H1 (cell line): ENCODE measurements at regions not wholly inside any gene's neighbourhood (a gene's known extent, or its start where the extent isn't known, plus 50 kb on each side); places are given as distances from the start of the nearest gene placed in this dataset.

Source experiments
- CTCF ChIA-PET: fragments of 300-600 bp; sonication (Branson Sonifier 250); formaldehyde crosslinking; loops from one replicate; lab custom pipeline; 2021; ENCODE audit not compliant: partially characterized antibody; lab: Charles Lee
- POLR2A ChIA-PET: fragments of 300-600 bp; sonication (Branson Sonifier 250); formaldehyde crosslinking; loops from one replicate; lab custom pipeline; 2021; ENCODE audit warnings: inconsistent platforms; ENCODE audit not compliant: partially characterized antibody; lab: Charles Lee
- DNase-seq, 2 experiments: peaks; one replicate each; pipeline versions ENCODE4 v3.0.0 to v3.0.0-alpha.2; 2010 to 2022; ENCODE audit warnings: low spot score in 2 of 2, low read depth in 1 of 2, mixed read lengths in 1 of 2
- FAIRE-seq: peaks from 2 replicates; lab custom pipeline; 2011; peaks lifted over from hg19 to GRCh38; lab: Jason Lieb, UNC
- H2AFZ ChIP-seq: 2 replicates; pipeline ENCODE4 v1.8.1; 2012; ENCODE audit warnings: low read length, inconsistent platforms
- H2AK5ac ChIP-seq: 2 replicates; pipeline ENCODE4 v1.6.1; 2013; ENCODE audit warnings: low read depth, low read length
- H2BK120ac ChIP-seq: replicated peaks from 2 replicates; pipeline ENCODE3; 2013; ENCODE audit warnings: low read depth, low read length, inconsistent platforms
- H2BK12ac ChIP-seq: 2 replicates; pipeline ENCODE4 v1.6.1; 2013; ENCODE audit warnings: low read depth, low read length
- H2BK15ac ChIP-seq: 2 replicates; pipeline ENCODE4 v1.6.1; 2013; ENCODE audit warnings: low read length
- H2BK20ac ChIP-seq: 2 replicates; pipeline ENCODE4 v1.6.1; 2013; ENCODE audit warnings: low read length
- H2BK5ac ChIP-seq: 2 replicates; pipeline ENCODE4 v1.6.1; 2013; ENCODE audit warnings: low read depth, low read length
- H3K14ac ChIP-seq: 2 replicates; pipeline ENCODE4 v1.6.1; 2013; ENCODE audit warnings: inconsistent platforms; ENCODE audit not compliant: insufficient read length
- H3K18ac ChIP-seq: 2 replicates; pipeline ENCODE4 v1.6.1; 2013; ENCODE audit warnings: low read length; ENCODE audit errors: extremely low read depth
- H3K23ac ChIP-seq: 2 replicates; pipeline ENCODE4 v1.6.1; 2013; ENCODE audit warnings: inconsistent platforms; ENCODE audit not compliant: insufficient read length
- H3K23me2 ChIP-seq: 2 replicates; pipeline ENCODE4 v1.6.1; 2013; ENCODE audit warnings: low read depth, low read length
- H3K27ac ChIP-seq: 2 replicates; pipeline ENCODE4 v1.6.1; 2011; ENCODE audit warnings: low read depth, low read length, inconsistent platforms
- H3K27me3 ChIP-seq, 4 experiments: replicated peaks in 1 of 4; 1 replicate in 1 of 4; 2 replicates in 3 of 4; pipeline versions ENCODE4 v1.6.1 to v1.8.1; 2011 to 2013; ENCODE audit warnings: low read length in 3 of 4, mild to moderate bottlenecking in 3 of 4, inconsistent platforms in 2 of 4, mixed read lengths in 2 of 4, moderate library complexity in 1 of 4; ENCODE audit not compliant: control insufficient read depth in 3 of 4, insufficient read depth in 3 of 4; ENCODE audit errors: extremely low read depth in 1 of 4
- H3K36me3 ChIP-seq, 4 experiments: 2 replicates each; pipeline versions ENCODE4 v1.6.1 to v1.8.1; 2011 to 2013; ENCODE audit warnings: mild to moderate bottlenecking in 4 of 4, low read length in 3 of 4, moderate library complexity in 2 of 4, control low read depth in 1 of 4, inconsistent platforms in 1 of 4; ENCODE audit not compliant: insufficient read depth in 4 of 4, control insufficient read depth in 2 of 4
- H3K4ac ChIP-seq: replicated peaks from 2 replicates; pipeline ENCODE3; 2013; ENCODE audit warnings: low read length, low read depth, mixed read lengths, inconsistent platforms; ENCODE audit not compliant: insufficient read length
- H3K4me1 ChIP-seq, 4 experiments: replicated peaks in 1 of 4; 1 replicate in 1 of 4; 2 replicates in 3 of 4; pipeline versions ENCODE4 v1.6.1 to v1.8.1; 2011 to 2013; ENCODE audit warnings: low read length in 3 of 4, inconsistent platforms in 2 of 4, mixed read lengths in 1 of 4; ENCODE audit not compliant: insufficient read depth in 4 of 4, control insufficient read depth in 3 of 4
- H3K4me2 ChIP-seq, 2 experiments: 2 replicates each; pipeline versions ENCODE4 v1.6.1 to v1.8.1; 2011 to 2013; ENCODE audit warnings: low read depth in 2 of 2, low read length in 2 of 2, control low read depth in 1 of 2, inconsistent platforms in 1 of 2, mild to moderate bottlenecking in 1 of 2; ENCODE audit not compliant: insufficient read depth in 1 of 2
- H3K4me3 ChIP-seq, 4 experiments: fragments of 200-600, 300-600 bp in 1 of 4; sonication (generic), shearing (Covaris generic), sonication (Bioruptor Twin) in 1 of 4; 2 replicates each; pipeline versions ENCODE4 v1.5.1 to v1.8.1; 2011 to 2016; ENCODE audit warnings: low read length in 4 of 4, low read depth in 3 of 4, control low read depth in 2 of 4, inconsistent platforms in 2 of 4, mild to moderate bottlenecking in 2 of 4, mixed read lengths in 1 of 4, moderate library complexity in 1 of 4; ENCODE audit not compliant: insufficient read depth in 2 of 4; ENCODE audit errors: extremely low read depth in 1 of 4
- H3K56ac ChIP-seq: replicated peaks from 2 replicates; pipeline ENCODE3; 2013; ENCODE audit warnings: low read depth, mild to moderate bottlenecking, mixed read lengths, low read length, inconsistent platforms; ENCODE audit not compliant: insufficient read length
- H3K79me1 ChIP-seq: 2 replicates; pipeline ENCODE4 v1.6.1; 2013; ENCODE audit warnings: low read depth, low read length, control low read depth
- H3K79me2 ChIP-seq, 2 experiments: 2 replicates each; pipeline versions ENCODE4 v1.6.1 to v1.8.1; 2012 to 2013; ENCODE audit warnings: low read length in 2 of 2, mild to moderate bottlenecking in 2 of 2, inconsistent platforms in 1 of 2; ENCODE audit not compliant: insufficient read depth in 2 of 2, control insufficient read depth in 1 of 2
- H3K9ac ChIP-seq, 4 experiments: replicated peaks in 1 of 4; 1 replicate in 1 of 4; 2 replicates in 3 of 4; pipeline versions ENCODE4 v1.6.1 to v1.8.1; 2011 to 2013; ENCODE audit warnings: low read depth in 3 of 4, low read length in 3 of 4, control low read depth in 2 of 4, mild to moderate bottlenecking in 2 of 4, moderate library complexity in 2 of 4, inconsistent platforms in 1 of 4; ENCODE audit errors: extremely low read depth in 1 of 4
- H3K9me3 ChIP-seq, 2 experiments: 2 replicates each; pipeline versions ENCODE4 v1.6.1 to v1.8.1; 2012 to 2013; ENCODE audit warnings: mild to moderate bottlenecking in 2 of 2, moderate library complexity in 2 of 2, control low read depth in 1 of 2, inconsistent platforms in 1 of 2, low read depth in 1 of 2, low read length in 1 of 2, mixed read lengths in 1 of 2; ENCODE audit not compliant: insufficient read depth in 2 of 2
- H4K20me1 ChIP-seq, 2 experiments: replicated peaks in 1 of 2; 2 replicates each; pipeline versions ENCODE3 to v1.8.1; 2011 to 2013; ENCODE audit warnings: inconsistent platforms in 2 of 2, low read length in 2 of 2, mild to moderate bottlenecking in 1 of 2; ENCODE audit not compliant: insufficient read depth in 2 of 2, control insufficient read depth in 1 of 2
- H4K5ac ChIP-seq: 2 replicates; pipeline ENCODE4 v1.6.1; 2013; ENCODE audit warnings: low read length, low read depth, mixed read lengths, inconsistent platforms; ENCODE audit not compliant: insufficient read length
- H4K8ac ChIP-seq: 2 replicates; pipeline ENCODE4 v1.8.0; 2013; ENCODE audit warnings: mild to moderate bottlenecking, moderate library complexity, low read length, inconsistent platforms; ENCODE audit not compliant: insufficient read depth; ENCODE audit errors: extremely low read depth
- H4K91ac ChIP-seq: replicated peaks from 2 replicates; pipeline ENCODE3; 2013; ENCODE audit warnings: low read length, mixed read lengths, inconsistent platforms; ENCODE audit not compliant: insufficient read length
- E2F6 ChIP-seq: IDR thresholded peaks from 2 replicates; pipeline ENCODE4 v1.6.1; 2012; ENCODE audit warnings: inconsistent platforms
- WGBS, 2 experiments: shearing (Covaris generic) in 1 of 2; methylation state at CpG; one replicate each; pipeline versions ENCODE4 v1.1.6 to v1.1.7; 2013 to 2015; ENCODE audit warnings: low lambda C conversion rate in 2 of 2, mixed read lengths in 2 of 2, inconsistent platforms in 1 of 2, low coverage in 1 of 2, missing lambda C conversion rate in 1 of 2; ENCODE audit not compliant: insufficient replicate concordance in 2 of 2, insufficient coverage in 1 of 2, insufficient read length in 1 of 2; ENCODE audit errors: extremely low coverage in 1 of 2, missing lambda C conversion rate in 1 of 2; 5-methylcytosine and 5-hydroxymethylcytosine counted together
- TF ChIP-seq, protein P1 (sequence below): IDR thresholded peaks from 2 replicates; pipeline ENCODE4 v1.6.1; 2012; ENCODE audit warnings: low read length, inconsistent platforms

- Histone ChIP-seq H3K23me2 (no peaks in the 10 kb centered on the region), H4K5ac (no peak overlapping the region), H3K14ac (no peak overlapping the region)
- DNase-seq: peak in 1 of 2 experiments; percentile 22
- 0 out of 2 replicates have a peak, but pooled peaks have one; percentile 29 for TF ChIP-seq E2F6
- TF ChIP-seq, protein P1, sequence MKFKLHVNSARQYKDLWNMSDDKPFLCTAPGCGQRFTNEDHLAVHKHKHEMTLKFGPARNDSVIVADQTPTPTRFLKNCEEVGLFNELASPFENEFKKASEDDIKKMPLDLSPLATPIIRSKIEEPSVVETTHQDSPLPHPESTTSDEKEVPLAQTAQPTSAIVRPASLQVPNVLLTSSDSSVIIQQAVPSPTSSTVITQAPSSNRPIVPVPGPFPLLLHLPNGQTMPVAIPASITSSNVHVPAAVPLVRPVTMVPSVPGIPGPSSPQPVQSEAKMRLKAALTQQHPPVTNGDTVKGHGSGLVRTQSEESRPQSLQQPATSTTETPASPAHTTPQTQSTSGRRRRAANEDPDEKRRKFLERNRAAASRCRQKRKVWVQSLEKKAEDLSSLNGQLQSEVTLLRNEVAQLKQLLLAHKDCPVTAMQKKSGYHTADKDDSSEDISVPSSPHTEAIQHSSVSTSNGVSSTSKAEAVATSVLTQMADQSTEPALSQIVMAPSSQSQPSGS: no peak
- TF ChIP-seq, all 59 proteins: peak for 1
- ChIA-PET POLR2A (no interaction called here), CTCF (interaction anchor here (0.8 to 1.2 kb wide), 2 partner anchors 8 to 31 kb away, joined by 3 read pairs; no protein-coding TSS in a partner anchor)
- no peak overlapping the region for H2BK20ac ChIP-seq
- H4K20me1 ChIP-seq: no peaks in the 10 kb centered on the region
- no peak overlapping the region for H2BK12ac ChIP-seq
- H3K36me3 ChIP-seq: no peaks in the 10 kb centered on the region
- no peak for FAIRE-seq
- no peaks in the 10 kb centered on the region for H3K27me3 ChIP-seq
- H2BK120ac ChIP-seq: no peak overlapping the region
- H3K4me2 ChIP-seq: no peak overlapping the region
- H2BK5ac ChIP-seq: no peak overlapping the region
- 90% methylated on average over 11 of the region's 12 CpGs; no CpG with 5 or more reads in 1 of the 2 experiments for WGBS, 2 experiments
- no peak overlapping the region for H3K18ac ChIP-seq
- H3K9ac ChIP-seq: no peak overlapping the region
- no peak overlapping the region for H3K4ac ChIP-seq
- H4K91ac ChIP-seq: no peak overlapping the region
- H4K8ac ChIP-seq: no peak overlapping the region
- H2AFZ ChIP-seq: no peak overlapping the region
- H3K79me1 ChIP-seq: no peaks in the 10 kb centered on the region
- H2BK15ac ChIP-seq: no peak overlapping the region
- no peaks in the 10 kb centered on the region for H3K9me3 ChIP-seq
- H3K4me3 ChIP-seq: no peak overlapping the region
- no peak overlapping the region for H2AK5ac ChIP-seq
- H3K23ac ChIP-seq: no peak overlapping the region
- no peaks in the 10 kb centered on the region for H3K79me2 ChIP-seq
- H3K4me1 ChIP-seq: 0 out of 7 replicates have a peak, but pooled peaks cover 0 to 3% (median 0%) of the 10 kb centered on the region in 4 experiments
- H3K56ac ChIP-seq: no peak overlapping the region
- no peak overlapping the region for H3K27ac ChIP-seq
Observed at GRCh38 chr2:23241611-23242245, 143.3 kb upstream of the KLHL29 start.
